K562 (cell line): ENCODE measurements at regions not wholly inside any gene's neighbourhood (a gene's known extent, or its start where the extent isn't known, plus 50 kb on each side); places are given as distances from the start of the nearest gene placed in this dataset.

Source experiments
- ATAC-seq: fragments of 200-7000 bp; cut with Tn5 transposase; 3 replicates; pipeline ENCODE4 v1.9.1; 2020; ENCODE audit warnings: moderate library complexity
- BruUV-seq: library from RNA; stranded (reverse); fragments of 400-500 nt; replicated peaks from 2 replicates; lab custom pipeline; 2021; lab: Mats Ljungman, UMichigan
- CTCF ChIA-PET: fragments of 300-600 bp; formaldehyde crosslinking; extraction: SDS; loops from one replicate; lab custom pipeline; 2021; ENCODE audit warnings: low intra/inter-chr PET ratio; lab: Yijun Ruan, JAX
- POLR2A ChIA-PET: fragments of 300-600, 350-650 bp; sonication (Branson Sonifier 250); formaldehyde crosslinking; extraction: SDS; loops from one replicate; lab custom pipeline; 2021; ENCODE audit warnings: antibody characterized with exemption, inconsistent platforms; lab: Yijun Ruan, JAX
- DNase-seq, 4 experiments: peaks; one replicate each; pipeline versions ENCODE4 v3.0.0 to v3.0.0-alpha.2; 2011 to 2018; ENCODE audit warnings: low spot score in 3 of 4, mixed read lengths in 3 of 4; ENCODE audit errors: extremely low read depth in 1 of 4
- FAIRE-seq: peaks from 2 replicates; lab custom pipeline; 2011; peaks lifted over from hg19 to GRCh38; lab: Jason Lieb, UNC
- H2AFZ ChIP-seq: 2 replicates; pipeline ENCODE4 v1.6.0; 2011; ENCODE audit warnings: low read depth, low read length, control low read depth, inconsistent platforms
- H3K27ac ChIP-seq: fragments of 200-600 bp; 3 replicates; pipeline ENCODE4 v1.8.0; 2011; ENCODE audit warnings: low read depth, mild to moderate bottlenecking, control low read depth, inconsistent platforms, low read length, moderate library complexity, mixed read lengths; ENCODE audit errors: extremely low read depth
- H3K27me3 ChIP-seq, 2 experiments: fragments of 300-600 bp in 1 of 2; 2 replicates in 1 of 2; 3 replicates in 1 of 2; pipeline versions ENCODE4 v1.6.0 to v1.8.0; 2011; ENCODE audit warnings: inconsistent platforms in 2 of 2, low read length in 2 of 2, mild to moderate bottlenecking in 1 of 2, mixed read lengths in 1 of 2, moderate library complexity in 1 of 2; ENCODE audit not compliant: control insufficient read depth in 2 of 2, insufficient read depth in 2 of 2
- H3K36me3 ChIP-seq: fragments of 300-600 bp; 3 replicates; pipeline ENCODE4 v1.8.0; 2011; ENCODE audit warnings: mild to moderate bottlenecking, low read length, inconsistent platforms; ENCODE audit not compliant: control insufficient read depth, insufficient read depth
- H3K4me1 ChIP-seq, 2 experiments: fragments of 200-600 bp in 1 of 2; replicated peaks in 1 of 2; 2 replicates in 1 of 2; 3 replicates in 1 of 2; pipeline versions ENCODE4 v1.5.1 to v1.8.0; 2011; ENCODE audit warnings: inconsistent platforms in 2 of 2, low read length in 2 of 2, mild to moderate bottlenecking in 1 of 2, mixed read lengths in 1 of 2, moderate library complexity in 1 of 2; ENCODE audit not compliant: control insufficient read depth in 2 of 2, insufficient read depth in 2 of 2
- H3K4me2 ChIP-seq: 2 replicates; pipeline ENCODE4 v1.6.1; 2011; ENCODE audit warnings: low read length, control low read depth, inconsistent platforms, mixed read lengths; ENCODE audit not compliant: insufficient read depth
- H3K4me3 ChIP-seq: fragments of 200-600 bp; sonication (generic), shearing (Covaris generic); 2 replicates; pipeline ENCODE4 v1.5.1; 2016; ENCODE audit warnings: control low read depth, inconsistent platforms
- H3K79me2 ChIP-seq: fragments of 200-600 bp; 3 replicates; pipeline ENCODE4 v1.8.0; 2011; ENCODE audit warnings: low read length, inconsistent platforms; ENCODE audit not compliant: control insufficient read depth, insufficient read depth
- H3K9ac ChIP-seq, 2 experiments: 2 replicates each; pipeline versions ENCODE4 v1.6.0 to v1.6.1; 2011; ENCODE audit warnings: low read depth in 2 of 2, low read length in 2 of 2, control low read depth in 1 of 2, inconsistent platforms in 1 of 2, mild to moderate bottlenecking in 1 of 2, mixed read lengths in 1 of 2; ENCODE audit not compliant: insufficient read depth in 1 of 2
- H3K9me1 ChIP-seq: one replicate; pipeline ENCODE4 v1.6.0; 2011; ENCODE audit warnings: inconsistent platforms, mild to moderate bottlenecking, low read length, moderate library complexity; ENCODE audit not compliant: control insufficient read depth, insufficient read depth
- H3K9me3 ChIP-seq: replicated peaks from 2 replicates; pipeline ENCODE4 v1.5.1; 2011; ENCODE audit warnings: low read depth, low read length, inconsistent platforms; ENCODE audit not compliant: control insufficient read depth, insufficient read depth
- H4K20me1 ChIP-seq: replicated peaks from 2 replicates; pipeline ENCODE4 v1.6.1; 2011; ENCODE audit warnings: low read length, inconsistent platforms, mixed read lengths; ENCODE audit not compliant: control insufficient read depth, insufficient read depth
- HNRNPH1 ChIP-seq: fragments of 200-400 bp; formaldehyde crosslinking; optimal IDR thresholded peaks from 2 replicates; pipeline ENCODE3; 2017; ENCODE audit warnings: low read depth, mild to moderate bottlenecking, low read length, moderate library complexity
- ILF3 ChIP-seq: fragments of 450-650 bp; IDR thresholded peaks from 2 replicates; pipeline ENCODE4 v1.6.1; 2018; ENCODE audit warnings: antibody characterized with exemption, mild to moderate bottlenecking, moderate library complexity, borderline replicate concordance
- JUND ChIP-seq, 2 experiments: IDR thresholded peaks; 2 replicates in 1 of 2; 3 replicates in 1 of 2; pipeline ENCODE4 v1.6.1; 2011; ENCODE audit warnings: borderline replicate concordance in 2 of 2, low read depth in 2 of 2, low read length in 2 of 2, improper control_type of control experiment in 1 of 2, missing biosample characterization in 1 of 2, missing genetic modification characterization in 1 of 2, missing genetic modification reagents in 1 of 2
- KHSRP ChIP-seq: fragments of 450-650 bp; IDR thresholded peaks from 2 replicates; pipeline ENCODE4 v1.6.1; 2017
- NELFE ChIP-seq: IDR thresholded peaks from 2 replicates; pipeline ENCODE4 v1.6.1; 2011; ENCODE audit warnings: mild to moderate bottlenecking; ENCODE audit not compliant: insufficient read depth, insufficient read length
- NR2C1 ChIP-seq, 2 experiments: fragments of 450-650 bp; IDR thresholded peaks; 2 replicates each; pipeline ENCODE4 v1.6.1; 2017; ENCODE audit warnings: mild to moderate bottlenecking in 2 of 2, antibody characterized with exemption in 1 of 2, inconsistent platforms in 1 of 2, missing compliant biosample characterization in 1 of 2, missing genetic modification characterization in 1 of 2
- NR2C2 ChIP-seq, 2 experiments: fragments of 200-800 bp in 1 of 2; sonication (Bioruptor generic) in 1 of 2; sonication (generic) in 1 of 2; formaldehyde crosslinking in 1 of 2; IDR thresholded peaks; 2 replicates each; pipeline versions ENCODE4 v1.6.1 to v1.8.0; 2016 to 2022; ENCODE audit warnings: mild to moderate bottlenecking in 1 of 2, missing compliant biosample characterization in 1 of 2, missing genetic modification characterization in 1 of 2, missing genetic modification reagents in 1 of 2
- RBM14 ChIP-seq: fragments of 200-400 bp; formaldehyde crosslinking; IDR thresholded peaks from 2 replicates; pipeline ENCODE4 v1.6.1; 2018; ENCODE audit warnings: low read depth, mild to moderate bottlenecking, low read length, moderate library complexity, borderline replicate concordance; ENCODE audit not compliant: insufficient read depth
- TGIF2 ChIP-seq: sonication (generic); formaldehyde crosslinking; IDR thresholded peaks from 2 replicates; pipeline ENCODE4 v1.8.1; 2022; ENCODE audit warnings: mild to moderate bottlenecking, missing genetic modification reagents, moderate library complexity
- TSHZ1 ChIP-seq: fragments of 250-450 bp; sonication (Bioruptor Pico); IDR thresholded peaks from 2 replicates; pipeline ENCODE4 v1.4.0; 2020; ENCODE audit warnings: mild to moderate bottlenecking, moderate library complexity
- ZBTB26 ChIP-seq: fragments of 450-650 bp; formaldehyde crosslinking; IDR thresholded peaks from 2 replicates; pipeline ENCODE4 v1.4.0; 2022; ENCODE audit warnings: missing genetic modification characterization
- WGBS: fragments of 100-300 bp; shearing (Covaris generic); methylation state at CpG from one replicate; pipeline ENCODE4 v1.1.6; 2016; ENCODE audit warnings: low coverage, mixed read lengths; ENCODE audit not compliant: insufficient coverage; ENCODE audit errors: missing lambda C conversion rate; 5-methylcytosine and 5-hydroxymethylcytosine counted together
- in situ Hi-C: fragments of 300-500 bp; cut with MboI; formaldehyde crosslinking; loops from 4 replicates; pipeline ENCODE4 v1.15.0; 2018; ENCODE audit warnings: inconsistent platforms, mixed read lengths
- intact Hi-C: fragments of 100-400 bp; cut with micrococcal nuclease; formaldehyde crosslinking; loops from 2 replicates; pipeline ENCODE4 v1.14.2; 2022

GRCh38 chr18:49666045-49666775 lies 104.4 kb downstream of the LIPG start (continued):
- TF ChIP-seq JUND (IDR thresholded peaks at IDR 0.05; ENCODE audit: borderline replicate concordance, low read depth, low read length) (peak; percentile 18; the same call in 1 of the 2 replicates), JUND (tag; IDR thresholded peaks at IDR 0.05; ENCODE audit: borderline replicate concordance, low read depth, low read length) (no peak), TGIF2 (CRISPR knock-in tag) (no peak)

- peak; percentile 63 for ATAC-seq
- Histone ChIP-seq H3K9me1 (no peaks in the 10 kb centered on the region), H3K4me1 (no peaks in the 10 kb centered on the region), H3K36me3 (no peaks in the 10 kb centered on the region), H3K9ac (no peak overlapping the region), H3K27ac (no peak overlapping the region), H4K20me1 (no peaks in the 10 kb centered on the region), H2AFZ (0 out of 2 replicates have a peak overlapping the region, but pooled peaks have one; percentile 32), H3K9me3 (no peaks in the 10 kb centered on the region), H3K79me2 (no peaks in the 10 kb centered on the region), H3K4me2 (no peak overlapping the region), H3K27me3 (peaks cover 6 to 22% of the 10 kb centered on the region in 2 experiments), H3K4me3 (no peak overlapping the region)
- peak; percentile 4 to 37 (median 12) for DNase-seq
- WGBS, result 8% methylated on average over 15 of the region's 16 CpGs
- intact Hi-C loops (no loop called here), in situ Hi-C loops (no loop called here)
- BruUV-seq, result no TSS peak
- POLR2A ChIA-PET, result interaction anchor here (0.7 kb wide), 1 partner anchor 1412 kb away, joined by 3 read pairs; no protein-coding TSS in a partner anchor
- no peak for FAIRE-seq
- CTCF ChIA-PET, result no interaction called here
- TF ChIP-seq HNRNPH1 (no peak), NELFE (no peak), KHSRP (no peak), NR2C1 (IDR thresholded peaks at IDR 0.05) (peak; percentile 64), NR2C1 (tag; IDR thresholded peaks at IDR 0.05) (peak; percentile 58; the same call in 1 of the 2 replicates), ZBTB26 (CRISPR knock-in tag) (no peak), RBM14 (no peak), ILF3 (no peak), NR2C2 (CRISPR knock-in tag; IDR thresholded peaks at IDR 0.05) (no peak), NR2C2 (tag; IDR thresholded peaks at IDR 0.05) (0 out of 2 replicates have a peak, but pooled peaks have one; percentile 30), TSHZ1 (no peak)
These were observed 102.3 kb downstream of the LIPG start for GRCh38 chr18:49663899-49664890.
